BE2C (cell line): ENCODE measurements at regions not wholly inside any gene's neighbourhood (a gene's known extent, or its start where the extent isn't known, plus 50 kb on each side); places are given as distances from the start of the nearest gene placed in this dataset.

Experiments
- DNase-seq: peaks from one replicate; pipeline ENCODE4 v3.0.0-alpha.2; 2020
- H3K27me3 ChIP-seq: fragments of 250-450 bp; sonication (Bioruptor Pico); 2 replicates; pipeline ENCODE4 v1.5.1; 2020; ENCODE audit warnings: mild to moderate bottlenecking
- H3K36me3 ChIP-seq: fragments of 250-450 bp; sonication (Bioruptor Pico); 2 replicates; pipeline ENCODE4 v1.5.1; 2020; ENCODE audit warnings: mild to moderate bottlenecking
- H3K4me1 ChIP-seq: fragments of 250-450 bp; sonication (Bioruptor Pico); 2 replicates; pipeline ENCODE4 v1.5.1; 2020
- H3K4me3 ChIP-seq: 2 replicates; pipeline ENCODE4 v1.5.1; 2011; ENCODE audit warnings: low read depth, low read length
- H3K9me3 ChIP-seq: fragments of 250-450 bp; sonication (Bioruptor Pico); 2 replicates; pipeline ENCODE4 v1.5.1; 2020
- TF ChIP-seq, protein P1 (sequence below): IDR thresholded peaks from 2 replicates; pipeline ENCODE4 v1.5.1; 2012; ENCODE audit warnings: mild to moderate bottlenecking, low read depth, low read length

GRCh38 chr4:11702886-11703557, 274.3 kb upstream of the HS3ST1 start:
- Histone ChIP-seq H3K9me3 (no peaks in the 10 kb centered on the region; the same call in 1 of the 2 replicates), H3K27me3 (no peaks in the 10 kb centered on the region), H3K4me3 (no peak overlapping the region), H3K36me3 (no peaks in the 10 kb centered on the region), H3K4me1 (no peaks in the 10 kb centered on the region)
- DNase-seq = no peak
- TF ChIP-seq, protein P1, sequence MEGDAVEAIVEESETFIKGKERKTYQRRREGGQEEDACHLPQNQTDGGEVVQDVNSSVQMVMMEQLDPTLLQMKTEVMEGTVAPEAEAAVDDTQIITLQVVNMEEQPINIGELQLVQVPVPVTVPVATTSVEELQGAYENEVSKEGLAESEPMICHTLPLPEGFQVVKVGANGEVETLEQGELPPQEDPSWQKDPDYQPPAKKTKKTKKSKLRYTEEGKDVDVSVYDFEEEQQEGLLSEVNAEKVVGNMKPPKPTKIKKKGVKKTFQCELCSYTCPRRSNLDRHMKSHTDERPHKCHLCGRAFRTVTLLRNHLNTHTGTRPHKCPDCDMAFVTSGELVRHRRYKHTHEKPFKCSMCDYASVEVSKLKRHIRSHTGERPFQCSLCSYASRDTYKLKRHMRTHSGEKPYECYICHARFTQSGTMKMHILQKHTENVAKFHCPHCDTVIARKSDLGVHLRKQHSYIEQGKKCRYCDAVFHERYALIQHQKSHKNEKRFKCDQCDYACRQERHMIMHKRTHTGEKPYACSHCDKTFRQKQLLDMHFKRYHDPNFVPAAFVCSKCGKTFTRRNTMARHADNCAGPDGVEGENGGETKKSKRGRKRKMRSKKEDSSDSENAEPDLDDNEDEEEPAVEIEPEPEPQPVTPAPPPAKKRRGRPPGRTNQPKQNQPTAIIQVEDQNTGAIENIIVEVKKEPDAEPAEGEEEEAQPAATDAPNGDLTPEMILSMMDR = no peak

GRCh38 chr4:11701966-11702725, 273.5 kb upstream of the HS3ST1 start:
- H3K27me3 ChIP-seq = no peaks in the 10 kb centered on the region
- TF ChIP-seq, protein P1 = no peak
- H3K4me1 ChIP-seq = no peaks in the 10 kb centered on the region
- no peaks in the 10 kb centered on the region for H3K9me3 ChIP-seq
- no peak for DNase-seq
- H3K4me3 ChIP-seq = no peak overlapping the region
- no peaks in the 10 kb centered on the region for H3K36me3 ChIP-seq

- Histone ChIP-seq H3K36me3 (no peaks in the 10 kb centered on the region), H3K4me1 (no peaks in the 10 kb centered on the region), H3K27me3 (no peaks in the 10 kb centered on the region), H3K4me3 (no peak overlapping the region), H3K9me3 (no peaks in the 10 kb centered on the region)
- DNase-seq = no peak
- TF ChIP-seq, protein P1 = no peak
Observed at GRCh38 chr4:11700751-11701226, 272.1 kb upstream of the HS3ST1 start.

GRCh38 chr4:11698846-11699590, 270.3 kb upstream of the HS3ST1 start:
- no peaks in the 10 kb centered on the region for H3K36me3 ChIP-seq
- DNase-seq = no peak
- H3K4me3 ChIP-seq = no peak overlapping the region
- TF ChIP-seq, protein P1 = no peak
- no peaks in the 10 kb centered on the region for H3K27me3 ChIP-seq
- no peaks in the 10 kb centered on the region for H3K9me3 ChIP-seq
- no peaks in the 10 kb centered on the region for H3K4me1 ChIP-seq

DNA sequence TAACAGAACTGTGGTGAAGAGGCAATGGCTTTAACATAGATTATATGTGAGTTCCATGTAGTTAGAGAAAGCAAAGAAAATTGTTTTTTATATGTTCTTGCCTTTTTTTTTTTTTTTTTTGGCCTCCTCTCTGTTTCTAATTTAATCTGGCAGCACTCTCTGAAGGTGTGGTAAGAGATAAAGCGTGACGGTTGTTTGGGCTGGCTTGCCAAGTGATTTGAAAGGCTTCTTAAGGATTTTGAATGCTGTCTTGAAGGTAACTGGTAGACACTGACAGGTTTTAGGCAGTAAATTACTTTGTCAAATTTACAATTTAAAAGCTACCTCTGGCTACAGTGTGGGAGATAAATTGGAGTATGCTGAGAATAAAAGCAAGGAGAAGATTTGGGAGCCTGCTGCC, 269.3 kb upstream of the HS3ST1 start:
- H3K9me3 ChIP-seq = no peaks in the 10 kb centered on the region
- no peaks in the 10 kb centered on the region for H3K4me1 ChIP-seq
- H3K27me3 ChIP-seq = no peaks in the 10 kb centered on the region
- TF ChIP-seq, protein P1 = no peak
- no peaks in the 10 kb centered on the region for H3K36me3 ChIP-seq
- DNase-seq = no peak
- H3K4me3 ChIP-seq = no peak overlapping the region
